PC-3 (cell line): ENCODE measurements at regions not wholly inside any gene's neighbourhood (a gene's known extent, or its start where the extent isn't known, plus 50 kb on each side); places are given as distances from the start of the nearest gene placed in this dataset.

ENCODE experiments used
- ATAC-seq: fragments of 200-7000 bp; cut with Tn5 transposase; 2 replicates; pipeline ENCODE4 v1.9.1; 2020; ENCODE audit warnings: mild to moderate bottlenecking, moderate library complexity
- BruUV-seq: library from RNA; stranded (reverse); fragments of 400-500 nt; replicated peaks from 2 replicates; lab custom pipeline; 2021; lab: Mats Ljungman, UMichigan
- CTCF ChIA-PET: fragments of 300-600 bp; sonication (Branson Sonifier 250); formaldehyde crosslinking; loops from one replicate; lab custom pipeline; 2022; ENCODE audit warnings: antibody characterized with exemption; lab: Charles Lee
- POLR2A ChIA-PET: fragments of 300-600 bp; sonication (Branson Sonifier 250); formaldehyde crosslinking; loops from one replicate; lab custom pipeline; 2022; ENCODE audit warnings: antibody characterized with exemption; ENCODE audit not compliant: unreplicated experiment; lab: Charles Lee
- DNase-seq: peaks from one replicate; pipeline ENCODE4 v3.0.0-alpha.2; 2015
- H2AFZ ChIP-seq: fragments of 300-600 bp; sonication (generic); 2 replicates; pipeline ENCODE4 v1.6.0; 2016; ENCODE audit warnings: antibody characterized with exemption, low read length
- H3F3A ChIP-seq: fragments of 300-600 bp; sonication (generic); one replicate; pipeline ENCODE4 v1.6.0; 2017; ENCODE audit warnings: antibody characterized with exemption, low read length, control low read depth, mild to moderate bottlenecking; ENCODE audit not compliant: unreplicated experiment
- H3K27ac ChIP-seq: fragments of 300-600 bp; sonication (generic); 2 replicates; pipeline ENCODE4 v1.5.1; 2016; ENCODE audit warnings: mild to moderate bottlenecking, low read length
- H3K27me3 ChIP-seq: fragments of 300-600 bp; sonication (generic); 2 replicates; pipeline ENCODE4 v1.6.1; 2016; ENCODE audit warnings: low read length, mixed read lengths
- H3K36me3 ChIP-seq: fragments of 300-600 bp; sonication (generic); 2 replicates; pipeline ENCODE4 v1.6.1; 2016; ENCODE audit warnings: low read depth, mixed run types, low read length, mixed read lengths
- H3K4me1 ChIP-seq: fragments of 300-600 bp; sonication (generic); 2 replicates; pipeline ENCODE4 v1.5.1; 2016; ENCODE audit warnings: low read length; ENCODE audit not compliant: insufficient read depth
- H3K4me2 ChIP-seq: fragments of 300-600 bp; sonication (generic); 2 replicates; pipeline ENCODE4 v1.6.0; 2016; ENCODE audit warnings: low read length
- H3K4me3 ChIP-seq: fragments of 300-600 bp; sonication (generic); 2 replicates; pipeline ENCODE4 v1.5.1; 2016; ENCODE audit warnings: mild to moderate bottlenecking, low read length, mixed read lengths
- H3K79me2 ChIP-seq: fragments of 300-600 bp; sonication (generic); 2 replicates; pipeline ENCODE4 v1.6.1; 2017; ENCODE audit warnings: low read length, mixed read lengths
- H3K9ac ChIP-seq: fragments of 300-600 bp; sonication (generic); 2 replicates; pipeline ENCODE4 v1.6.0; 2016; ENCODE audit warnings: mild to moderate bottlenecking, low read length
- H3K9me2 ChIP-seq: fragments of 300-600 bp; sonication (generic); replicated peaks from 2 replicates; pipeline ENCODE4 v1.6.1; 2016; ENCODE audit warnings: mixed run types, low read length, mixed read lengths
- H3K9me3 ChIP-seq: fragments of 300-600 bp; sonication (generic); 2 replicates; pipeline ENCODE4 v1.6.1; 2016; ENCODE audit warnings: low read length, mixed read lengths
- H4K20me1 ChIP-seq: fragments of 300-600 bp; sonication (generic); 2 replicates; pipeline ENCODE4 v1.6.1; 2016; ENCODE audit warnings: low read length, mixed read lengths
- EZH2 ChIP-seq: fragments of 300-600 bp; sonication (generic); IDR thresholded peaks from one replicate; pipeline ENCODE4 v1.6.1; 2017; ENCODE audit warnings: antibody characterized with exemption, mild to moderate bottlenecking, low read length; ENCODE audit not compliant: unreplicated experiment
- EZH2phosphoT487 ChIP-seq: fragments of 300-600 bp; sonication (generic); IDR thresholded peaks from 2 replicates; pipeline ENCODE4 v1.6.1; 2018; ENCODE audit warnings: mild to moderate bottlenecking, antibody characterized with exemption, low read length, borderline replicate concordance
- intact Hi-C: fragments of 100-400 bp; cut with micrococcal nuclease; formaldehyde crosslinking; loops from 2 replicates; pipeline ENCODE4 v1.9.0; 2023
- TF ChIP-seq, protein P1 (sequence below): fragments of 300-600 bp; sonication (generic); conservative IDR thresholded peaks from 2 replicates; pipeline ENCODE4 v1.5.1; 2017; ENCODE audit warnings: antibody characterized with exemption, low read depth, mild to moderate bottlenecking, low read length

DNA sequence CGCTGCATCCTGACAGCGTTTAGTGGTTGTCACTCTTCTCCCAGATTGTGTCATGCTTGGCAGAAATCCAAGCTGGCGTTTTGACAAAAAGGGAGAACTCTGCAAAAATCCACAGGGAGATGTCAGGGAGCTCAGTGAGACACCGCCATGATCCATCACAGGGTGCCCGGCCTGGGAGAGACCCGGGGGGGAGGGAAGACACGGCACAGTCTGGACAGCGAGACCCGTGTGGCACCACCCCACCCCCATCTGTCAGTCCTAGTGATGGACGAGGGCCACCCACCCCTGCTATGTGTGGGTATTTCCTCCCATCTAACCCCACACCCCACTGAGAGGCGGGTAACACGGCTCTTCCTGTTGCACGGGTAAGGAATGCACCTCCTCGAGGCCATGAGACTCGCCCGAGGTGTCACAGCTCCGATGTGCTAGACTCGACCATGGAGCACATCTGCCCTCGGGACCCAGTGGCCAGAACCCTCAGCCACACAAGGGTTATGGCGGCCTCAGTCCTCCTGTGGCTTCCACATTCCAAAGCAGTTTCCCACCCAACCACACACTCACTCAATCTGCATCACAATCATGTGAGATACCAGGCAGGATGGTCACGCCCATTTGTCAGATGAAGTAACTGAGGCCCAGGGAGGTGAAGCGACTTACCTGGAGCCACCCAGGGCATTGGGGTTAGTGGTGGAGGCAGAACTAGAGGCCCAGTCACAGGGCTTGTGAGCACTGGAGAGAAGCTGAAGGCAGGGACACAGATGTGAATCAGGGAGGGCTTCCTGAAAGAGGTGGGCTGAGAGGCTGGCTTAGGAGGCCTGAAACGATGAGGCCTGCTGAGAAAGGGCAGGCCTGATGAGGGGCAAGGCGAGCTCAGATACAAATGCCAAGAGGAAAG is 688.5 kb downstream of the MATN1 start:
- ChIA-PET POLR2A (no interaction called here), CTCF (no interaction called here)
- intact Hi-C loops: no loop called here
- no peak overlapping the region for H3K4me2 ChIP-seq
- H4K20me1 ChIP-seq: no peaks in the 10 kb centered on the region
- no peak overlapping the region for H2AFZ ChIP-seq
- H3K9me2 ChIP-seq: no peaks in the 10 kb centered on the region
- DNase-seq: peak; percentile 45
- H3K9ac ChIP-seq: no peak overlapping the region
- no peaks in the 10 kb centered on the region; the same call in 1 of the 2 replicates for H3K27me3 ChIP-seq
- TF ChIP-seq, protein P1, sequence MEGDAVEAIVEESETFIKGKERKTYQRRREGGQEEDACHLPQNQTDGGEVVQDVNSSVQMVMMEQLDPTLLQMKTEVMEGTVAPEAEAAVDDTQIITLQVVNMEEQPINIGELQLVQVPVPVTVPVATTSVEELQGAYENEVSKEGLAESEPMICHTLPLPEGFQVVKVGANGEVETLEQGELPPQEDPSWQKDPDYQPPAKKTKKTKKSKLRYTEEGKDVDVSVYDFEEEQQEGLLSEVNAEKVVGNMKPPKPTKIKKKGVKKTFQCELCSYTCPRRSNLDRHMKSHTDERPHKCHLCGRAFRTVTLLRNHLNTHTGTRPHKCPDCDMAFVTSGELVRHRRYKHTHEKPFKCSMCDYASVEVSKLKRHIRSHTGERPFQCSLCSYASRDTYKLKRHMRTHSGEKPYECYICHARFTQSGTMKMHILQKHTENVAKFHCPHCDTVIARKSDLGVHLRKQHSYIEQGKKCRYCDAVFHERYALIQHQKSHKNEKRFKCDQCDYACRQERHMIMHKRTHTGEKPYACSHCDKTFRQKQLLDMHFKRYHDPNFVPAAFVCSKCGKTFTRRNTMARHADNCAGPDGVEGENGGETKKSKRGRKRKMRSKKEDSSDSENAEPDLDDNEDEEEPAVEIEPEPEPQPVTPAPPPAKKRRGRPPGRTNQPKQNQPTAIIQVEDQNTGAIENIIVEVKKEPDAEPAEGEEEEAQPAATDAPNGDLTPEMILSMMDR: no peak
- TF ChIP-seq EZH2 (no peak), EZH2phosphoT487 (no peak)
- no peaks in the 10 kb centered on the region for H3K36me3 ChIP-seq
- no peaks in the 10 kb centered on the region for H3K9me3 ChIP-seq
- H3K27ac ChIP-seq: no peak overlapping the region
- no peak overlapping the region for H3K4me3 ChIP-seq
- no peak for ATAC-seq
- no TSS peak for BruUV-seq
- H3F3A ChIP-seq: no peaks in the 10 kb centered on the region
- H3K79me2 ChIP-seq: no peaks in the 10 kb centered on the region
- H3K4me1 ChIP-seq: no peaks in the 10 kb centered on the region

- H3K79me2 ChIP-seq: no peaks in the 10 kb centered on the region
- no peaks in the 10 kb centered on the region for H3F3A ChIP-seq
- H3K36me3 ChIP-seq: no peaks in the 10 kb centered on the region
- no peaks in the 10 kb centered on the region for H3K9me2 ChIP-seq
- CTCF ChIA-PET: no interaction called here
- H3K4me2 ChIP-seq: no peak overlapping the region
- H3K9ac ChIP-seq: no peak overlapping the region
- no peaks in the 10 kb centered on the region; the same call in 1 of the 2 replicates for H3K27me3 ChIP-seq
- no peak overlapping the region for H3K4me3 ChIP-seq
- DNase-seq (no peak), ATAC-seq (no peak)
- no peak overlapping the region for H3K27ac ChIP-seq
- POLR2A ChIA-PET: no interaction called here
- intact Hi-C loops: no loop called here
- no peaks in the 10 kb centered on the region for H3K4me1 ChIP-seq
- no peak overlapping the region for H2AFZ ChIP-seq
- TF ChIP-seq EZH2phosphoT487: no peak
- no peak for TF ChIP-seq EZH2
- TF ChIP-seq, protein P1: no peak
- BruUV-seq: no TSS peak
- H3K9me3 ChIP-seq: no peaks in the 10 kb centered on the region
- no peaks in the 10 kb centered on the region for H4K20me1 ChIP-seq
Measured at GRCh38 chr1:30034105-30034626, 689.2 kb downstream of the MATN1 start.
